Myocyte (in vitro differentiated cells): ENCODE measurements at regions not wholly inside any gene's neighbourhood (a gene's known extent, or its start where the extent isn't known, plus 50 kb on each side); places are given as distances from the start of the nearest gene placed in this dataset.
A peak's percentile ranks its signal among the peaks of the same experiment; 100 is the strongest.
"Not testable (repeated sequence)": the region's sequence is repeated elsewhere in the genome, so short reads cannot be mapped to it uniquely, and the experiment has no call there.

Experiments used
- DNase-seq: peaks from one replicate; pipeline ENCODE4 v3.0.0-alpha.2; 2012; ENCODE audit warnings: low read depth

DNA sequence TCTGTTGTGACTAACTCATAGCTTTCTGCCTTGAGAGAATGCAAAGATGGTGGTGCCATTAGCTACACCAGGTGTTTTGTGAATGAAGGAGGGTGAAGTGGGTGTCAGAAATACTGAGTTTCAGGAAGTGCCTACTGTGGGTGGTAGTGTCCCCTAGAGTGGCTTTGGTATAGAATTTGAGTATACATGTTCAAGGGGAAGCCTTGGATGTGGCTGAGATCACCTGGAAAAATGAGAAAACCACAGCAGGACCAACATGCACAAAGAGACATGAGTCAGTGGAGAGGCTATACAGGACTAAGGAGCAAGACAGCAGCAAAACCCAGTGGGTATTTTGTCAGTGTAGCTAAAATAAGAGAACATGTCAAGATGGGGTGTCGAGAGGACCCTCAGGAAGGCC, 204.3 kb upstream of the TBL1X start:
- DNase-seq, result no peak

DNA sequence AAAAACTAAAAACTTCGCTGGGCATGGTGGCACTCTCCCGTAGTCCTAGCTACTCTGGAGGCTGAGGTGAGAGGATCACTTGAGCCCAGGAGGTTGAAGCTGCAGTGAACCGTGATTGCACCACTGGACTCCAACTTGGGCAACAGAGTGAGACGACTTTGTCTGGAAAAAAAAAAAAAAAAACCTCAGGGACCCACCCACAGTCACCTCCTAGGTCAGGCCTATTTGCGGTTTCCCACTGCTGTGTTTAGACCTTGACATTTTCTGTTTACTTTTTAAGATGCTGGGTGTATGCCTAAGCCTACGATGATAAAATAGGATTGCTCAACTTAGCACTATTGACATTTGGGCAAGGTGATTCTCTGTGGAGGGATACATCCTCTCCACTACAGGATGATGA, 197.4 kb upstream of the TBL1X start:
- no peak for DNase-seq

DNA sequence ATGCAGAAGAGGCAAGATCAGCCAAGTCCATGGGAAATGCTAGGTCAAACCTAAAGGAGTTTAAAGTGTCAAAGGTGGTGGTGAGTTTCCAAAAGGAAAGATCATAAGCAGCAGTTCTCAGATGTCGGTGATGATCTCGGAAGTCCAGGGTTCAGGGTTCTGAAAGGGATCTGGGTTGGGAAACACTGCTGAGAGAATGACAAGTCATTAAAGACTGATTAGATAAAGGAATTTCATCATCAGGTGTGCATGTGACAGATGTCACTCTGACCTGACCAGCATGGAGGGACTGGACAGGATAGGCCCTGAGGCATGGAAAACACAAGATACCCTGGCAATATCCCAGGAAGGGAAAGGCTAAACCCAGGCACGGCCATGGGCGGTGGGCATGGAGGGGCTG, 195.7 kb upstream of the TBL1X start:
- DNase-seq, result no peak

DNA sequence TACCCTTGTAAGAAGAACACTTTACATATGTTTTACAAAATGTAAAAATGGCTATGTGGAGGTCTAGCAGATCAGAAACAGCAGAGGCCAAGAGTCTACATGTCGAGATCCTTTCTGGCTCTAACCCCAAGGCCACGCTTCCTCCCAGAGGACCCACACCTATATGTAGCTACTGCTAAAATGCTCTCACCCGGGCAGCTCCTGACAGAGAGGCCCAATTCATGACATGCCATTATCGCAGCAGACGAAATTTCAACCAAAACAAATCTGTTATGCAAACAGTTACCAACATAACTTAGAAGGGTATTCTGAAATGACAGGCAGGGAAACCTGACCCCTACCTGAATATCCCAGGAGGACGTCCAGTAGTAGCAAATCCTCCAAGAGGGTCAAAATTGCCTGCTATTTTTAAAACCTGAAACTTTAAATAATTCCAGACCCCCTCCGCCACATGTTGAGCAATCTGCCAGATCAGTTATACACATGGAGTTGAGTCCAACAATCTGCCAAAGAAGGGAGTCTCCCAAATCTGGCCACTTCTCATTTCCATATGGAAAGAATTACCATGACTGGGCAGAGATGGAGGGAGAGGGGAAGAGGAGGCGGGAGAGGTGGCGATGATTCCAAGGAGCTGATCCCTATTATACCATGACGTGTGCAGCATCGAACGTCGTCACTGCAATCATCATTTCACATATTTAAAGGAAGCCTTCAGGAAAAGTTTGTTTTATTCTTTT, 192.9 kb upstream of the TBL1X start:
- no peak for DNase-seq

DNA sequence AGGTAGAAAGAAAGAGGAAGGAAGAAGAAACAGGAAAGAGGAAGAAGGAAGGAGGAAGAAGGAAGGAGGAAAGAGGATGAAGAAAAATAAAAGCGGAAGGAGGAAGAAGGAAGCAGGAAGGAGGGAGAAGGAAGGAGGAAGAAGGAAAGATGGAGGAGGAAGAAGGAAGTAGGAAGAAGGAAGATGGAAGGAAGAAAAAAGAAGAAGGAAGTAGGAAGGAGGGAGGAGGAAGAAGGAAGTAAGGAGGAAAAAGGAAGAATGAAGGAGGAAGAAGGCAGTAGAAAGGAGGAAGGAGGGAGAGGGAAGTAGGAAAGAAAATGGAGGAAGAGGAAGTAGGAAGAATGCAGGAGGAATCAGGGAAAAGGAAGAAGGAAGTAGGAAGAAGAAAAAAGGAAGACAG, 191.1 kb upstream of the TBL1X start:
- no peak for DNase-seq

DNA sequence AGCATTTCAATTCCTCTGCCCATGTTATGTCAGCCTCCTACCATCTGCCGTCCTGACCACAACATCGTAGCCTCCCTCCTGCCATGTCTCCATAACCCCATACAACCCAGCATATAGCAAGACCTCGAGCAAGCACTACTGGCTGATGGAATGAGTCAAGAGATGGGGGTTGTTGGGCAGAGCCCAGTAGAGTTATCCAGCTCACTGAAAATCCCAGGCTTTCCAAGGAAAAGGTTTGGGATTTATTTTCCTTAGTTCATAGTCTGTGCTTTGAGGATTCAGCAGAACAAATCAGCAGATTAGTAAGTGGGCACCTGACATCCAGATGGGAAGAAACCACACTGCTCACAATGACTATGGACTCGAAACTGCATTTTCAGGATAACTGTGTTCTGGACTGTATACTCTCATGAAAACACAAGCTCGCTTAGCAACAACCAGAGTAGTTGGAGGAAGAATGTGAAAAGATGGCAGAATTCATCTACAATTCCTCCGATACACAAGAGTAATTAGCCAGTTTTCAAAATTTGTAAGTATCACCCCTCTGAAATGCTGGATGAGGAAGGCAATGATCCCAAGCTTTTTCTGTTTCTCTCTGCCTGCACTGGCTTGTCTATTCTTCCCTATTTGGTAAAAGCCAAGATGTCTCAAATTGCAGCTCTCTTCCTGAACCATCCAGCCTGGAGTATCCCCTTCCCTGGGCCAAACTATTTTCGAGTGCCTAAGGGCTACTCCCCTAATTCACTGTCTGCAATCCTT, 186.2 kb upstream of the TBL1X start:
- DNase-seq, result peak; percentile 8

DNA sequence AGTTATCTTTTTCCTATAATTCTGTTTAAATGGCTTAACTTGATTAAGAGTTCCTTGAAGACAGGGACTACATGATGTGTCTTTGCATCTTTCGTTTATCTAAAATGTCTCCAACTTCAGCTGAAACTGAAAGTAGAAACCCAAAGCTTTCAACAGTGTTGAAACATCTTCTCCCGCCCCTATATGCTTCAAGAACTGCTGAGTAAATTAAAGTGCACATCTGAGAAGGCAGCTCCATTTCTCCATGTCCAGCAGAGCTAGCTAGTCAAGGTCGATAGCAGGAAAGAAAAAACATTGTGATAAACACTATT, 185.7 kb upstream of the TBL1X start:
- no peak for DNase-seq

DNA sequence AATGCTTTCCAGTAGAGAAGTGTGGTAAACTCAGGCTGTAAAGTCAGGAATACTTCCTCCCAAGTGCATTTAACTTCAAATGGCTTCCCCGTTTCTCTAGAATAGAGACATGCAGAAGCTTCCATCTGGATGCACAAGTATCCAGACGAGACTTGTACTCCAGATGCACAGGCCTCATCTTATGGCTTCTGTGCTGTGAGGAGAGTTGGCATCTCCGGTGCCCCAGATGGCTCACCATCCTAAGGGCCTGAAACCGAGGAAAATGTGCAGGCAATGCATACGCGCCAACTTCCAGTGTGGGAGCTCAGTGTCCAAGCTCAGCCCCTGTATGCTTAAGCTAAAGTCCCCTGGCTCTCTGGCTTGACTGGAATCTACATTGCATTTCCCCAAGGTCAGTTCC, 184.0 kb upstream of the TBL1X start:
- no peak for DNase-seq

DNA sequence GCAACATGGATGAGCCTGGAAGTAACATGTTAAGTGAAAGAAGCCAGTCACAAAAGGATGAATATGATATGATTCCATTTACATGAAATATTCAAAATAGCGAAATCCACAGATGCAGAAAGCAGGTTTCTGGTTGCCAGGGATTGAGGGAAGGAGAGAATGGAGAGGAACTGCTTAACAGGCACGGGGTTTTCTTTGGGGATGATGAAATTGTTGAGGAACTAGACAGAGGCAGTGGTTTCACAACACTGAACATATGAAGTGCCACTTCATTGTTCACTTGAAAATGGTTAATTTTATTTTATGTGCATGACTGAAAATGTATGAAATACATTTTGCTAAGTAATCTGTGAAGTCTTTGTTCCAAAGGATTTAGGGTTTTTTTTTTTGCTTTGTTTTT, 182.5 kb upstream of the TBL1X start:
- DNase-seq, result no peak

DNA sequence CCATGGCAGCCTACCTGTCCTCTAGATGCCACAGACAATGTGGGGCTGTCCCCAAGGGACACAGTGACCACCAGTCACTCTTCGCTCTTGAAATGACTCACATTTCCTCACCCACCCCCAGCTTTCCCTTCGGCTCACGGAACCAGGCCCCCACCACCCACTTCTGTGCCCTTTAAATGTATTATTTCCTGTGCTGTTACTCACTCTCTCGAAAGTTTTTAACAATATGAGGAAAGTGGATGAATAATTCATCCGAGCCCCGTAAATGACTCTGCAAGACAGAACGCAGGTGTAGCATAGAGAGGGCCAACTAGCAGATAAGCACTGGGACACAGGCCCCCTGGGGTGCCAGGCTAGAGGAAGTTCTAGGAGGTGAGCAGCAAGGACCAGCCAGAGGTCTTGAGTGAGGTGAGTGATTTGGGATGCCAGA, 179.5 kb upstream of the TBL1X start:
- no peak for DNase-seq

DNA sequence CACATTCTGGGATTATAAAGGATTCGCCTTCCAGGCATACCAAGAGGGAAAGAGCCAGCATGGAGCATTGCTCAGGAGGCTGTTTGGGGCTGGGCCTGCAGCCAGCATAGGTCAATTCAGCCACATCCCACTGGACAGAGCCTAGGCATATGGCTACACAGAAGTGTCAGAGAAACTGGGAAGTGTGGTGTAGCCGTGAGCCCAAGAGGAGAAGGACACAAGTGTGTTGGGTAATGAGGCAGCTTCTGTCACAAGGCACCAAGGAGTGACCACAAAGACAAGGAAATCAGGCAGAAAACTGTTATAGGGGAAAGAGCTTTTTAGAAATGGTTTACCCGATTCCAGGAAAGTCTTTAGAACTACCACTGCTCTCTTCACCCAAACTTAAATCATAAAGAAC, 178.6 kb upstream of the TBL1X start:
- no peak for DNase-seq

DNA sequence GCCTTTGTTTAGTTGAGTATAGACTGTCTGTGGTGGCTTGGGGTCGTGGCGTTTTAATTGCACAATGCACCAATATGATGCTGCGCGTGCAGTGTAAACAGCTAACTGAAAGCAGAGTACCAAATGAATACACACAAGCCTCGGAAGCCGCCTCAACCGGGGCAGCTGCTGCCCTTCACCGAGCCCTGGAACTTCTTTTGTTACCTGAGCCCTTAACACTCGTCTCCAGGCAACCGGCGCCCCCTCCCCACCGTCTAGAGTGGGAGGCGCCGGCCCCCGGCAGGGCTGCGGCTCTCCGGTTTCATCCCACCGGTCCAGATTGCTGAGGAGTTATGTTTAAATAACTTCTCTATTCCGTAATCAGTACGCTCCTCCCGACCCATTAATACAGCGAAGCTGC, 173.2 kb upstream of the TBL1X start:
- DNase-seq, result no peak

DNA sequence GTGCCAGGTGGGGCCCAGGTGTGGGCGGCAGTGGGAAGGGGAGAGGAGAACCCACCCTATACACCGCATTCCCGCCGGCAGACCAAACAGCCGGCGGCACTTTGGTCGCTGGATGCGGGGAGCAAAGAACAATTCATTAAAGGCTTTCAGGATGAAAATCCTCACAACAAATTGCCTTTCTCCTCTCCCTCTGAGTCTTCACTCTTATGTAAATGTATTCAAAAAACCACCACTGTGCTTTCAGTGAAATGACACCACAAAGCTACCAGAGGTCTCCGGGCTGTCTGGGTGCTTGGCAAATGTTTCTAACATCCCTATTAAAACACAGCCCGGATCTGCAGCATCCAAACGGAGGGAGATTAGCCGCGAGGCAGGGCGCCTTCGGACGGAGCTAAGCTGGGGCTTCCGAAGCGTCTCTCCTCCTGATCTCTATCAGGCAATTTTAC, 171.8 kb upstream of the TBL1X start:
- no peak for DNase-seq

DNA sequence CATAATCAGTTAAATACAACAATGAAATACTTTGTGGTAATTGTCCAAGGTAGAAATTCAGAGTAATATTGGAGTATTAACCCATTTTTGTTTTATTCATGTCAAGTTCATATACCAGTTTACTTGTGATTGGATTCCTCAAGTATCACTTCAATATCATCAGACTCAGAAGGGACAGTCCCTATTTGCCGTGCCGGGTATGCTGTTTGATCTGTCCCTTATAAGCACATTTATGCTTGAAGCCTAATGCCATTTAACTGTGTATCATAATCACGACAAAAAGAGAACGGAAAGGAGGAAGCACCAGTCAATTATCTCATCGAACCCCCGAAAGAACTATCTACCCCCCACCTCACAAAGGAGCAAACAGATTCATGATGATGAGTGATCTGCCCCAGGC, 171.0 kb upstream of the TBL1X start:
- no peak for DNase-seq

DNA sequence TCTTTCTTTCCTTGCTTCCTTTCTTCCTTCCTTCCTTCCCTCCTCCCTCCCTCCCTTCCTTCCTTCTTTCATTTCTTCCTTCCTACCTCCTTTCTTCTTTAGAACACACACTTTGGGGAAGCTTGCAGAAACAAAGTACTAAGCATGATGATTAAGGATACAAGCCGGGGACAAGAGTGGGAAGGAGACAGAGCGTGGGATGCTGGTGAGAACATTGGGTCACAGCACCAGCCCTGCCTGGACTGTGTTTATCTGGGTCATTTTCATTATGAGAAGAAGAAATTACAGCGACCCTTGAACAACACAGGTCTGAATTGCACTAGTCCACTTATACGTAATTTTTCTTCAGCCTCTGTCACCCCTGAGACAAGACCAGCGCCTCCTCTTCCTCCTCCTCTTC, 169.3 kb upstream of the TBL1X start:
- DNase-seq, result no peak

DNA sequence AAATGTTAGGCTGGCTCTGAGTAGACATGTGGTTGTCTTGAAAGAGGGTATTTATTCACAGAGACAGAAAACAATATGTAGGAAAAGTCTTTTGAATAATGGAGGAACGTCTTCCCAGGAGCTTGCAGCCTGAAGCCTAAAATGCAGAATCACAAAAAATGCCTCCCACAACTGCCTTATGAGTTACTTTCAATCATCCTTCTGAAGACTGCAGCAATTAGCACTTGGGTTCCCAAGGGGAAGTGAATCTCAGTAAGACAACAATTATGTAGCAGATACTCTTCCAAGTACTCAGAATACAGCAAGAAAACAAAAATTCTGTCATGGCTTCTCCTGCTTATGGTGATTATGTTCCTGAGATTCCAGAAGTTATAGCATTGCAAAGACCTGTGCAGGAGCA, 166.6 kb upstream of the TBL1X start:
- no peak for DNase-seq

DNA sequence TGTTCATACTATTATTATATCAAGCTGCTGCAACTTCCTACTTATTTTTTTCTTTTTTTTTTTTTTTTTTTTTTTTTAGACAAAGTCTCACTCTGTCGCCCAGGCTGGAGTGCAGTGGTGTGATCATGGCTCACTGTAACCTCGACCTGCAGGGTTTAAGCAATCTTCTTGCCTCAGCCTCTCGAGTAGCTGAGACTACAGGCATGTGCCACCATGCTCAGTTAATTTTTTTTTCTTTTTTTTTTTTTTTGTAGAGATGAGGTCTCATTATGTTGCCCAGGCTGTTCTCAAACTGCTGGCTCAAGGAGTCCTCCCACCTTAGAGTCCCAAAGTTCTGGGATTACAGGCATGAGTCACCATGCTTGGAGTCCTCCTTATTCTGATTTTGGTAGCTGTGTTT, 165.2 kb upstream of the TBL1X start:
- not testable (repeated sequence) for DNase-seq

DNA sequence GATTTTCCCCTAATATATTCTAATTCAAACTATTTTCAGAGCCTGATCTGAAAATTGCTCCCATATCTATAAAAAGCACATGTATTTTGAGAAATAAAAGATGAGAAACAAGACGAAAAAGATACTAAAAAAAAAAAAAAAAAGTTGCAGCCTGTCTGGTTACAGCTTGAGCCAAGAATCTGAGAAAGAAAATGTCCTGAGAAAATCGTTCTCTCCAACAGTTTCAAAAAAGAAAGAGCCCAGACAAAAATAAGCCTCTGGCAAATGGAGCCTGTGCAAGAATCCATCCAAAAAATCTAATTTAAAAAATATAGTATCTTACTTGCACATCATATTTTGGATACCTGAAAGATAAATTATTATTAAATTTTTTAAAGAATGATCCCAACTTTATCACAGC, 163.0 kb upstream of the TBL1X start:
- DNase-seq, result no peak

DNA sequence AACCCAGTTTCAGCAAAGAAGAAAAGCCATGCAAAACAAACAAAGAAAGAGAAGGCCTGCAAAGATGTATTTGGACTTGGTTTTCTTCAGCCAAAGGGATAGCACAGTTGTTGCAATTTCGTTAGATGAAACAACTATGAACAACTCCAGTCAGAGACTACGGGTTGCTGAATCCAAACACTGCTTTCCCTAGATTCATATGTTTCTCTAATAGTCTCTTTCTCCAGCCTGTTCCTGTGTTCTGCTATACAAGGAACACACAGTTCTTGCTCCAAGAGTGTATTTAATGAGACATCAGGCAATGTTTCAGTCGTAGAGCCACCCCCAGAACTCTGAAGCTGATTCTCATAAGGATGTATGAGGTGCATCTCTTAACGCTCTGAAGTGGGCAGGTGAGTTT, 162.5 kb upstream of the TBL1X start:
- no peak for DNase-seq

DNA sequence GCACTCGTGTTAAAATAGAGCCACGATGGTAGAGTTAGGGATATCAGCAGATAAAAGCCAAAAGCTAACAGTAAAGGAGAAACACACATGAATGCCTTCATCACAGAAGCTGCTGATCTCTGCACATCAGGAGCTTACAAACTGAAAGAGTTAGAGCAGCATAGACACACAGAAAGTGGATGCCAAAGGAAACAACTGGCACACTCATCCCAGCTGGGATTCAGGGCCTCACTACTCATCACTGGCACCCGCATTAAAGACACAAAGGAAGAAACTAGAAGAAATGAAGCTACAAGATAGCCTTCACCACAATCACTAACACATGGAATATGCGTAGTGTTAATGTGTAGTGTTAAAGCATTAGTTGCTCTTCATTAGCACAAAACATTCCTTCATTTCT, 156.4 kb upstream of the TBL1X start:
- peak; percentile 11 for DNase-seq

DNA sequence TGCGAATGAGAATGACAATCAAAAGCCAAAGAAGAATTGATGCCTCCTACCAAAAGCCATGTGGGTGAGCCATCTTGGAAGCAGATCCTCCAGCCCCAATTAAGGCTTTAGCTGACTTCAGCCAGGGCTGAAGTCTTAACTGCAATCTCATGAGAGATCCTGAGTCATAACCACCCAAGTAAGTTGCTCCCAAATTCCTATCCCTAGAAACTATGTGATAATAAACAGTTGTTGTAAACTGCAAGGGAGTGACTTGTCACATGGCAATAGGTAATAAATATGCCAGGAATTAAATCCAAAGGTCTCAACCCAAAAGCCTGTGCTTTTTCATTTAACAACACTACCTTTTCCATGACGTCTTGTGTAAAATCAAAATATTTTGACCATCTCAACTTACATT, 154.2 kb upstream of the TBL1X start:
- peak; percentile 49 for DNase-seq

DNA sequence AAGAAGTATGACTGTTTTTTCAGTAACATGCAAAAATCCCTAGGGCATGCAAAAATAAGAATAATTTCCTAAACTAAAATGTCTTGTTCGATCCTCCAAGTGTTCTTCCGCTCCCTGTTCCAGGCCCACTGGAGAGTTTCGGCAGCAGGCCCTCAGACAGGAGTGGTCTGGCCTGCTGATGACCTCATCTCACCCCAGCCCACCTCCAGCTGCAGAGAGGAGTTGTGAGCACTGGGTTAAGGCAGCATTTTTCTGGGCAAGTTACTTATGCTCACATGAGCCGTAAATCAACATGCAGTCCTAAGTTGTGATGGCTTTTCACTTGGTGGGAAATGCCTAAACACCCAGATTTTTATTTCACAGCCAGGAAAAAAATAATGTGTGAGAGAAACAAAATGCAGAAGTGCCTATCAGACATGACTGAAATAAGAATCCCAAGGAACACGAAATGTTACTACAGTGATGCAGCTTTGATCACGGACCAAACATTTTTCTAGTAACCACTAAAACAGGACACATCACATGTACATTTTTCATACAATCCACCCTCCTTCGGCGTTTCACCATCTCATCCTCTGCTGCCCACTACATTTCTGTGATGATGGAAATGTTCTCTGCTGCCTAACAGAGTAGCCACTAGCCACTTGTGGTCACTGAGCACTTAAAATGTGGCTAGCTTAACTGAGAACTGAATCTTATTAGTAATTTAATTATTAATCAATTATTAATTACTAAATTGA, 153.3 kb upstream of the TBL1X start:
- DNase-seq, result peak; percentile 33
